WTC11 (cell line): ENCODE measurements at regions not wholly inside any gene's neighbourhood (a gene's known extent, or its start where the extent isn't known, plus 50 kb on each side); places are given as distances from the start of the nearest gene placed in this dataset.

Experiments
- ATAC-seq: fragments of 200-7000 bp; cut with Tn5 transposase; 2 replicates; pipeline ENCODE4 v1.10.0; 2021; ENCODE audit warnings: mild to moderate bottlenecking, moderate library complexity
- CTCF ChIA-PET: fragments of 300-600 bp; sonication (Branson Sonifier 250); formaldehyde crosslinking; loops from one replicate; lab custom pipeline; 2021; ENCODE audit warnings: antibody characterized with exemption; lab: Charles Lee
- POLR2A ChIA-PET: fragments of 350-600 bp; sonication (Branson Sonifier 250); formaldehyde crosslinking; loops from one replicate; lab custom pipeline; 2021; ENCODE audit warnings: antibody characterized with exemption; lab: Charles Lee
- DNase-seq: peaks from one replicate; pipeline ENCODE4 v3.0.0; 2021; ENCODE audit warnings: low spot score
- H3K27ac Mint-ChIP-seq: 2 replicates; pipeline ENCODE4 v1.8.0; 2021; ENCODE audit warnings: mixed read lengths
- H3K27me3 Mint-ChIP-seq: 2 replicates; pipeline ENCODE4 v1.8.0; 2021; ENCODE audit warnings: low read depth, mild to moderate bottlenecking, moderate library complexity, mixed read lengths
- H3K36me3 Mint-ChIP-seq: 2 replicates; pipeline ENCODE4 v1.8.0; 2021; ENCODE audit warnings: mixed read lengths
- H3K4me1 Mint-ChIP-seq: 2 replicates; pipeline ENCODE4 v1.8.0; 2022; ENCODE audit warnings: mixed read lengths
- H3K4me3 Mint-ChIP-seq: 2 replicates; pipeline ENCODE4 v1.8.0; 2021; ENCODE audit warnings: mild to moderate bottlenecking, moderate library complexity, mixed read lengths
- H3K9me3 Mint-ChIP-seq: 2 replicates; pipeline ENCODE4 v1.8.0; 2021; ENCODE audit warnings: mixed read lengths
- CREB1 ChIP-seq: sonication (generic); formaldehyde crosslinking; IDR thresholded peaks from 2 replicates; pipeline ENCODE4 v1.8.0; 2023; ENCODE audit warnings: mild to moderate bottlenecking, missing genetic modification reagents
- ETV6 ChIP-seq: sonication (generic); formaldehyde crosslinking; IDR thresholded peaks from 2 replicates; pipeline ENCODE4 v1.8.1; 2022; ENCODE audit warnings: mild to moderate bottlenecking, missing genetic modification reagents
- GABPB1 ChIP-seq: sonication (generic); formaldehyde crosslinking; IDR thresholded peaks from 2 replicates; pipeline ENCODE4 v1.8.1; 2023; ENCODE audit warnings: mild to moderate bottlenecking, missing genetic modification reagents
- MXD4 ChIP-seq: fragments of 250-450 bp; sonication (Bioruptor Pico); IDR thresholded peaks from 2 replicates; pipeline ENCODE4 v1.8.0; 2021; ENCODE audit warnings: mild to moderate bottlenecking, moderate library complexity, borderline replicate concordance
- NR2C2 ChIP-seq: sonication (generic); formaldehyde crosslinking; IDR thresholded peaks from 2 replicates; pipeline ENCODE4 v1.8.0; 2022; ENCODE audit warnings: mild to moderate bottlenecking, missing genetic modification reagents
- NR3C1 ChIP-seq: sonication (generic); formaldehyde crosslinking; conservative IDR thresholded peaks from 2 replicates; pipeline ENCODE4 v1.8.1; 2023; ENCODE audit warnings: low read depth, mild to moderate bottlenecking, missing genetic modification reagents
- OVOL2 ChIP-seq: fragments of 250-450 bp; sonication (Bioruptor Pico); IDR thresholded peaks from 2 replicates; pipeline ENCODE4 v1.9.0; 2021; ENCODE audit warnings: mild to moderate bottlenecking, borderline replicate concordance
- RELA ChIP-seq: sonication (generic); formaldehyde crosslinking; IDR thresholded peaks from 2 replicates; pipeline ENCODE4 v1.8.1; 2022; ENCODE audit warnings: missing genetic modification reagents, mild to moderate bottlenecking, borderline replicate concordance
- SMAD4 ChIP-seq: sonication (generic); formaldehyde crosslinking; IDR thresholded peaks from 2 replicates; pipeline ENCODE4 v1.8.0; 2022; ENCODE audit warnings: mild to moderate bottlenecking, missing genetic modification reagents
- ZNF263 ChIP-seq: sonication (generic); formaldehyde crosslinking; IDR thresholded peaks from 2 replicates; pipeline ENCODE4 v1.8.1; 2022; ENCODE audit warnings: low read depth, mild to moderate bottlenecking, moderate library complexity, missing genetic modification reagents
- TF ChIP-seq, protein P1 (sequence below): sonication (generic); formaldehyde crosslinking; IDR thresholded peaks from 2 replicates; pipeline ENCODE4 v1.8.1; 2023; ENCODE audit warnings: mild to moderate bottlenecking, missing genetic modification reagents
- TF ChIP-seq, protein P2 (sequence below): sonication (generic); formaldehyde crosslinking; IDR thresholded peaks from 2 replicates; pipeline ENCODE4 v1.8.1; 2022; ENCODE audit warnings: mild to moderate bottlenecking, moderate library complexity, missing genetic modification reagents
- TF ChIP-seq, protein P3 (sequence below): sonication (generic); formaldehyde crosslinking; IDR thresholded peaks from 2 replicates; pipeline ENCODE4 v1.8.0; 2022; ENCODE audit warnings: mild to moderate bottlenecking, missing genetic modification reagents
- TF ChIP-seq, protein P4 (sequence below): fragments of 250-450 bp; sonication (Bioruptor Pico); IDR thresholded peaks from 2 replicates; pipeline ENCODE4 v1.9.0; 2021; ENCODE audit warnings: mild to moderate bottlenecking
- TF ChIP-seq, protein P5 (sequence below): sonication (generic); formaldehyde crosslinking; IDR thresholded peaks from 2 replicates; pipeline ENCODE4 v1.8.1; 2022; ENCODE audit warnings: mild to moderate bottlenecking, missing genetic modification reagents, moderate library complexity, borderline replicate concordance
- TF ChIP-seq, protein P6 (sequence below): sonication (generic); formaldehyde crosslinking; IDR thresholded peaks from 2 replicates; pipeline ENCODE4 v1.8.1; 2023; ENCODE audit warnings: mild to moderate bottlenecking, missing genetic modification reagents, moderate library complexity
- TF ChIP-seq, protein P7 (sequence below): sonication (generic); formaldehyde crosslinking; IDR thresholded peaks from 2 replicates; pipeline ENCODE4 v1.8.1; 2022; ENCODE audit warnings: low read depth, missing genetic modification reagents, borderline replicate concordance
- TF ChIP-seq, protein P8 (sequence below): fragments of 250-450 bp; sonication (Bioruptor Pico); IDR thresholded peaks from 2 replicates; pipeline ENCODE4 v1.9.0; 2021; ENCODE audit warnings: moderate library complexity, mild to moderate bottlenecking, inconsistent platforms, borderline replicate concordance
- TF ChIP-seq, protein P9 (sequence below): sonication (generic); formaldehyde crosslinking; IDR thresholded peaks from 2 replicates; pipeline ENCODE4 v1.8.0; 2022; ENCODE audit warnings: mild to moderate bottlenecking, missing genetic modification reagents
- TF ChIP-seq, protein P10 (sequence below): sonication (generic); formaldehyde crosslinking; IDR thresholded peaks from 2 replicates; pipeline ENCODE4 v1.8.0; 2023; ENCODE audit warnings: missing genetic modification reagents, mild to moderate bottlenecking, borderline replicate concordance

DNA sequence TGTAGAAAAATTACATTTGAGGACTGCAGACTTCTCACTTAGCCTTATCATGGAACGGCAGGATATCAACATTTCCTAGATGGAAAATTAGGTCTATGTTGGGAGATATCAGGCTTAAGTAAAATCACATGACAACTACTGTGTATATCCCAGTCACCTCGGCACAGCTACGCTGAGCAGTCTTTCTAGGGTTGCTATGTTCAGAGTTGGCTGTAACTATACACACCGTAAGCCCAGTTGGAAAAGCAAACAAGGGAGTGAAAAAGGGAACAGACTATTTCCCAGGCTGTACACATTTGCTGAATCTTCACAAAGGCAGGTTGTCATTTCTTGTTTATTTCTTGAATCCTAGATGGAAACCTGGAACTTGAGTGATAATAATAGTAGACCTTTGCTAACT is 80.7 kb upstream of the PTPRK start:
- H3K4me1 Mint-ChIP-seq: peaks cover 8% of the 10 kb centered on the region
- no peak overlapping the region for H3K4me3 Mint-ChIP-seq
- ChIA-PET CTCF (no interaction called here), POLR2A (no interaction called here)
- H3K9me3 Mint-ChIP-seq: no peaks in the 10 kb centered on the region
- H3K36me3 Mint-ChIP-seq: no peaks in the 10 kb centered on the region
- H3K27ac Mint-ChIP-seq: no peak overlapping the region
- TF ChIP-seq, protein P1, sequence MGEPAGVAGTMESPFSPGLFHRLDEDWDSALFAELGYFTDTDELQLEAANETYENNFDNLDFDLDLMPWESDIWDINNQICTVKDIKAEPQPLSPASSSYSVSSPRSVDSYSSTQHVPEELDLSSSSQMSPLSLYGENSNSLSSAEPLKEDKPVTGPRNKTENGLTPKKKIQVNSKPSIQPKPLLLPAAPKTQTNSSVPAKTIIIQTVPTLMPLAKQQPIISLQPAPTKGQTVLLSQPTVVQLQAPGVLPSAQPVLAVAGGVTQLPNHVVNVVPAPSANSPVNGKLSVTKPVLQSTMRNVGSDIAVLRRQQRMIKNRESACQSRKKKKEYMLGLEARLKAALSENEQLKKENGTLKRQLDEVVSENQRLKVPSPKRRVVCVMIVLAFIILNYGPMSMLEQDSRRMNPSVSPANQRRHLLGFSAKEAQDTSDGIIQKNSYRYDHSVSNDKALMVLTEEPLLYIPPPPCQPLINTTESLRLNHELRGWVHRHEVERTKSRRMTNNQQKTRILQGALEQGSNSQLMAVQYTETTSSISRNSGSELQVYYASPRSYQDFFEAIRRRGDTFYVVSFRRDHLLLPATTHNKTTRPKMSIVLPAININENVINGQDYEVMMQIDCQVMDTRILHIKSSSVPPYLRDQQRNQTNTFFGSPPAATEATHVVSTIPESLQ: no peak
- TF ChIP-seq, protein P2, sequence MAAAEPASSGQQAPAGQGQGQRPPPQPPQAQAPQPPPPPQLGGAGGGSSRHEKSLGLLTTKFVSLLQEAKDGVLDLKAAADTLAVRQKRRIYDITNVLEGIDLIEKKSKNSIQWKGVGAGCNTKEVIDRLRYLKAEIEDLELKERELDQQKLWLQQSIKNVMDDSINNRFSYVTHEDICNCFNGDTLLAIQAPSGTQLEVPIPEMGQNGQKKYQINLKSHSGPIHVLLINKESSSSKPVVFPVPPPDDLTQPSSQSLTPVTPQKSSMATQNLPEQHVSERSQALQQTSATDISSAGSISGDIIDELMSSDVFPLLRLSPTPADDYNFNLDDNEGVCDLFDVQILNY: no peak
- TF ChIP-seq, protein P3, sequence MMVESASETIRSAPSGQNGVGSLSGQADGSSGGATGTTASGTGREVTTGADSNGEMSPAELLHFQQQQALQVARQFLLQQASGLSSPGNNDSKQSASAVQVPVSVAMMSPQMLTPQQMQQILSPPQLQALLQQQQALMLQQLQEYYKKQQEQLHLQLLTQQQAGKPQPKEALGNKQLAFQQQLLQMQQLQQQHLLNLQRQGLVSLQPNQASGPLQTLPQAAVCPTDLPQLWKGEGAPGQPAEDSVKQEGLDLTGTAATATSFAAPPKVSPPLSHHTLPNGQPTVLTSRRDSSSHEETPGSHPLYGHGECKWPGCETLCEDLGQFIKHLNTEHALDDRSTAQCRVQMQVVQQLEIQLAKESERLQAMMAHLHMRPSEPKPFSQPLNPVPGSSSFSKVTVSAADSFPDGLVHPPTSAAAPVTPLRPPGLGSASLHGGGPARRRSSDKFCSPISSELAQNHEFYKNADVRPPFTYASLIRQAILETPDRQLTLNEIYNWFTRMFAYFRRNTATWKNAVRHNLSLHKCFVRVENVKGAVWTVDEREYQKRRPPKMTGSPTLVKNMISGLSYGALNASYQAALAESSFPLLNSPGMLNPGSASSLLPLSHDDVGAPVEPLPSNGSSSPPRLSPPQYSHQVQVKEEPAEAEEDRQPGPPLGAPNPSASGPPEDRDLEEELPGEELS: no peak
- TF ChIP-seq, protein P4, sequence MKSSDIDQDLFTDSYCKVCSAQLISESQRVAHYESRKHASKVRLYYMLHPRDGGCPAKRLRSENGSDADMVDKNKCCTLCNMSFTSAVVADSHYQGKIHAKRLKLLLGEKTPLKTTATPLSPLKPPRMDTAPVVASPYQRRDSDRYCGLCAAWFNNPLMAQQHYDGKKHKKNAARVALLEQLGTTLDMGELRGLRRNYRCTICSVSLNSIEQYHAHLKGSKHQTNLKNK: no peak
- TF ChIP-seq OVOL2 (no peak), MXD4 (no peak), NR3C1 (CRISPR knock-in tag) (no peak), NR2C2 (CRISPR knock-in tag) (no peak)
- TF ChIP-seq, protein P5, sequence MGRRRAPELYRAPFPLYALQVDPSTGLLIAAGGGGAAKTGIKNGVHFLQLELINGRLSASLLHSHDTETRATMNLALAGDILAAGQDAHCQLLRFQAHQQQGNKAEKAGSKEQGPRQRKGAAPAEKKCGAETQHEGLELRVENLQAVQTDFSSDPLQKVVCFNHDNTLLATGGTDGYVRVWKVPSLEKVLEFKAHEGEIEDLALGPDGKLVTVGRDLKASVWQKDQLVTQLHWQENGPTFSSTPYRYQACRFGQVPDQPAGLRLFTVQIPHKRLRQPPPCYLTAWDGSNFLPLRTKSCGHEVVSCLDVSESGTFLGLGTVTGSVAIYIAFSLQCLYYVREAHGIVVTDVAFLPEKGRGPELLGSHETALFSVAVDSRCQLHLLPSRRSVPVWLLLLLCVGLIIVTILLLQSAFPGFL (CRISPR knock-in tag): no peak
- H3K27me3 Mint-ChIP-seq: peaks cover 6% of the 10 kb centered on the region
- no peak for ATAC-seq
- DNase-seq: no peak

DNA sequence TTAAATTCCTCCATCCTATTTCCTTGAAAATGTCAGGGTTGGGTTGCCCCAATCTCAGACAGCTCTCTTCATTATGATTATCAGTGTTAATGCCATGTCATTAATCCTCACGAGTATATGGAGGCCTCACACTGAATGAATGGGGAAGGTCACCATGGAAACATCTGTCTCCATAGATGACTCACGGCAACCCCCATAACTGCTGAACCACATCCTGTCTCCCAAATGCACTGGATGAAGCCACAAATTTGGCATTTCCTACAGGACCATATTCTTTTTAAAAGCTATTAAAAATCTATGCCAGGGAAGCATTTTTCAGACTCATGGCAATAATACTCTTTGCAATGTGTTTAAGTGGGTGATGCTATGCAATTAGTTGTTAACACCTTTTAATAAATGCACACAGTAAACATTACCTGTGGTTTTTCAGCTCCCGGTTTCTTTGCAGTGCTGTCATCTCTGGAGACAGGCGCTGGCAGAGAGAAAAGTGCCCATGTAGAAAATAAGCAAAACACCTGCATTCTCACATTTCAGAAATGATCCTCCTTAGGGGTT is 80.1 kb upstream of the PTPRK start:
- ATAC-seq: peak; percentile 56; the same call in 1 of the 2 replicates
- Mint-ChIP-seq H3K36me3 (no peaks in the 10 kb centered on the region), H3K4me3 (no peak overlapping the region), H3K27me3 (peaks cover 6% of the 10 kb centered on the region), H3K9me3 (no peaks in the 10 kb centered on the region), H3K27ac (no peak overlapping the region), H3K4me1 (peaks cover 8% of the 10 kb centered on the region)
- CTCF ChIA-PET: no interaction called here
- no peak for DNase-seq
- POLR2A ChIA-PET: no interaction called here
- TF ChIP-seq, protein P6, sequence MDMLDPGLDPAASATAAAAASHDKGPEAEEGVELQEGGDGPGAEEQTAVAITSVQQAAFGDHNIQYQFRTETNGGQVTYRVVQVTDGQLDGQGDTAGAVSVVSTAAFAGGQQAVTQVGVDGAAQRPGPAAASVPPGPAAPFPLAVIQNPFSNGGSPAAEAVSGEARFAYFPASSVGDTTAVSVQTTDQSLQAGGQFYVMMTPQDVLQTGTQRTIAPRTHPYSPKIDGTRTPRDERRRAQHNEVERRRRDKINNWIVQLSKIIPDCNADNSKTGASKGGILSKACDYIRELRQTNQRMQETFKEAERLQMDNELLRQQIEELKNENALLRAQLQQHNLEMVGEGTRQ (CRISPR knock-in tag): no peak
- TF ChIP-seq, protein P7, sequence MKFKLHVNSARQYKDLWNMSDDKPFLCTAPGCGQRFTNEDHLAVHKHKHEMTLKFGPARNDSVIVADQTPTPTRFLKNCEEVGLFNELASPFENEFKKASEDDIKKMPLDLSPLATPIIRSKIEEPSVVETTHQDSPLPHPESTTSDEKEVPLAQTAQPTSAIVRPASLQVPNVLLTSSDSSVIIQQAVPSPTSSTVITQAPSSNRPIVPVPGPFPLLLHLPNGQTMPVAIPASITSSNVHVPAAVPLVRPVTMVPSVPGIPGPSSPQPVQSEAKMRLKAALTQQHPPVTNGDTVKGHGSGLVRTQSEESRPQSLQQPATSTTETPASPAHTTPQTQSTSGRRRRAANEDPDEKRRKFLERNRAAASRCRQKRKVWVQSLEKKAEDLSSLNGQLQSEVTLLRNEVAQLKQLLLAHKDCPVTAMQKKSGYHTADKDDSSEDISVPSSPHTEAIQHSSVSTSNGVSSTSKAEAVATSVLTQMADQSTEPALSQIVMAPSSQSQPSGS (CRISPR knock-in tag): no peak
- TF ChIP-seq GABPB1: no peak
- TF ChIP-seq ZNF263: no peak
- TF ChIP-seq SMAD4 (CRISPR knock-in tag): no peak
- no peak for TF ChIP-seq RELA (CRISPR knock-in tag)
- TF ChIP-seq, protein P8, sequence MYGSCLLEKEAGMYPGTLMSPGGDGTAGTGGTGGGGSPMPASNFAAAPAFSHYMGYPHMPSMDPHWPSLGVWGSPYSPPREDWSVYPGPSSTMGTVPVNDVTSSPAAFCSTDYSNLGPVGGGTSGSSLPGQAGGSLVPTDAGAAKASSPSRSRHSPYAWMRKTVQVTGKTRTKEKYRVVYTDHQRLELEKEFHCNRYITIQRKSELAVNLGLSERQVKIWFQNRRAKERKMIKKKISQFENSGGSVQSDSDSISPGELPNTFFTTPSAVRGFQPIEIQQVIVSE (CRISPR knock-in tag): no peak
- no peak for TF ChIP-seq CREB1 (CRISPR knock-in tag)
- TF ChIP-seq, protein P9, sequence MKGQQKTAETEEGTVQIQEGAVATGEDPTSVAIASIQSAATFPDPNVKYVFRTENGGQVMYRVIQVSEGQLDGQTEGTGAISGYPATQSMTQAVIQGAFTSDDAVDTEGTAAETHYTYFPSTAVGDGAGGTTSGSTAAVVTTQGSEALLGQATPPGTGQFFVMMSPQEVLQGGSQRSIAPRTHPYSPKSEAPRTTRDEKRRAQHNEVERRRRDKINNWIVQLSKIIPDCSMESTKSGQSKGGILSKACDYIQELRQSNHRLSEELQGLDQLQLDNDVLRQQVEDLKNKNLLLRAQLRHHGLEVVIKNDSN (CRISPR knock-in tag): no peak
- no peak for TF ChIP-seq ETV6
- TF ChIP-seq, protein P10, sequence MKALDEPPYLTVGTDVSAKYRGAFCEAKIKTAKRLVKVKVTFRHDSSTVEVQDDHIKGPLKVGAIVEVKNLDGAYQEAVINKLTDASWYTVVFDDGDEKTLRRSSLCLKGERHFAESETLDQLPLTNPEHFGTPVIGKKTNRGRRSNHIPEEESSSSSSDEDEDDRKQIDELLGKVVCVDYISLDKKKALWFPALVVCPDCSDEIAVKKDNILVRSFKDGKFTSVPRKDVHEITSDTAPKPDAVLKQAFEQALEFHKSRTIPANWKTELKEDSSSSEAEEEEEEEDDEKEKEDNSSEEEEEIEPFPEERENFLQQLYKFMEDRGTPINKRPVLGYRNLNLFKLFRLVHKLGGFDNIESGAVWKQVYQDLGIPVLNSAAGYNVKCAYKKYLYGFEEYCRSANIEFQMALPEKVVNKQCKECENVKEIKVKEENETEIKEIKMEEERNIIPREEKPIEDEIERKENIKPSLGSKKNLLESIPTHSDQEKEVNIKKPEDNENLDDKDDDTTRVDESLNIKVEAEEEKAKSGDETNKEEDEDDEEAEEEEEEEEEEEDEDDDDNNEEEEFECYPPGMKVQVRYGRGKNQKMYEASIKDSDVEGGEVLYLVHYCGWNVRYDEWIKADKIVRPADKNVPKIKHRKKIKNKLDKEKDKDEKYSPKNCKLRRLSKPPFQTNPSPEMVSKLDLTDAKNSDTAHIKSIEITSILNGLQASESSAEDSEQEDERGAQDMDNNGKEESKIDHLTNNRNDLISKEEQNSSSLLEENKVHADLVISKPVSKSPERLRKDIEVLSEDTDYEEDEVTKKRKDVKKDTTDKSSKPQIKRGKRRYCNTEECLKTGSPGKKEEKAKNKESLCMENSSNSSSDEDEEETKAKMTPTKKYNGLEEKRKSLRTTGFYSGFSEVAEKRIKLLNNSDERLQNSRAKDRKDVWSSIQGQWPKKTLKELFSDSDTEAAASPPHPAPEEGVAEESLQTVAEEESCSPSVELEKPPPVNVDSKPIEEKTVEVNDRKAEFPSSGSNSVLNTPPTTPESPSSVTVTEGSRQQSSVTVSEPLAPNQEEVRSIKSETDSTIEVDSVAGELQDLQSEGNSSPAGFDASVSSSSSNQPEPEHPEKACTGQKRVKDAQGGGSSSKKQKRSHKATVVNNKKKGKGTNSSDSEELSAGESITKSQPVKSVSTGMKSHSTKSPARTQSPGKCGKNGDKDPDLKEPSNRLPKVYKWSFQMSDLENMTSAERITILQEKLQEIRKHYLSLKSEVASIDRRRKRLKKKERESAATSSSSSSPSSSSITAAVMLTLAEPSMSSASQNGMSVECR: no peak
